T-helper 1 cell treated with Interleukin-12 subunit alpha and Interleukin-12 subunit beta and Interleukin-4 antibody, amounts not matched to agents 30 ng/mL and 1 ng/mL, for 36 hours (primary cell): ENCODE measurements at regions not wholly inside any gene's neighbourhood (a gene's known extent, or its start where the extent isn't known, plus 50 kb on each side); places are given as distances from the start of the nearest gene placed in this dataset.

Experiments used
- intact Hi-C: fragments of 100-400 bp; cut with micrococcal nuclease; formaldehyde crosslinking; loops from one replicate; pipeline ENCODE4 v1.15.1; 2024

GRCh38 chrY:15478348-15478963, 954.1 kb downstream of the NLGN4Y start:
- intact Hi-C loops: no loop called here

GRCh38 chrY:15500536-15500935, 976.2 kb downstream of the NLGN4Y start:
- intact Hi-C loops: no loop called here

DNA sequence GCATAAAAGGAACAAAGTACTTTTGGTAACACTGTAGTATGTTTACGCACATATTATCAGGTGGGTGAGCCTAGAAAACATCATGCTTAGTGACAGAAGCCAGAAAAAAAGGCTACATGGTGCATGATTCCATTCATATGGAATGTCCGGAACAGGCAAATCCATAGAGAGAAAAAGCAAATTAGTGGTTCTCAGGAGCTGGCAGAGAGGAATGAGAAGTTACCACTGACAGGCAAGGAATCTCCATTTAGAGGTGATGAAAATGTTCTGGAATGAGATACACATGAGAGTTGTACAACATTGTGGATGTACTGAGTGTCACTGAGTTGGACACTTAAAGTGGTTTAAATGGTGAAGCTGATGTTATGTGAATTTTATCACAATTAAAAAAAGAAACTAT, 976.9 kb downstream of the NLGN4Y start:
- intact Hi-C loops: no loop called here

DNA sequence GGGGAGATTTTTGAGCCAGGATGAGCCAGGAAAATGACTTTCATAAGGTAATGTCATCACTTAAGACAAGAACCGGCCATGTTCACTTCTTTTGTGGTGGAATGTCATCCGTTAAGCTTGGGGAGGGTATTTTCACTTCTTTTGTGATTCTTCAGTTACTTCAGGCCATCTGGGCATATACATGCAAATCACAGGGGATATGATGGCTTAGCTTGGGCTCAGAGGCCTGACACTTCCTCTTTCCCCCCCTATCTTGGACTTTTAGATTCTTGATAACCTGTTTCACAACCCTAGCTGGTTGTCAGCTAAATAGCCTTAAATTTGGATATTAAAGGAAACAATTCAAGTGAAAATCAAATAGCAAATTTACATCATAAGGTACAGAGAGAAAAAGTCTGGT, 986.0 kb downstream of the NLGN4Y start:
- intact Hi-C loops: no loop called here

GRCh38 chrY:15510984-15511650, 986.8 kb downstream of the NLGN4Y start:
- intact Hi-C loops: no loop called here

GRCh38 chrY:15535131-15535530, 1010.8 kb downstream of the NLGN4Y start:
- intact Hi-C loops: no loop called here

DNA sequence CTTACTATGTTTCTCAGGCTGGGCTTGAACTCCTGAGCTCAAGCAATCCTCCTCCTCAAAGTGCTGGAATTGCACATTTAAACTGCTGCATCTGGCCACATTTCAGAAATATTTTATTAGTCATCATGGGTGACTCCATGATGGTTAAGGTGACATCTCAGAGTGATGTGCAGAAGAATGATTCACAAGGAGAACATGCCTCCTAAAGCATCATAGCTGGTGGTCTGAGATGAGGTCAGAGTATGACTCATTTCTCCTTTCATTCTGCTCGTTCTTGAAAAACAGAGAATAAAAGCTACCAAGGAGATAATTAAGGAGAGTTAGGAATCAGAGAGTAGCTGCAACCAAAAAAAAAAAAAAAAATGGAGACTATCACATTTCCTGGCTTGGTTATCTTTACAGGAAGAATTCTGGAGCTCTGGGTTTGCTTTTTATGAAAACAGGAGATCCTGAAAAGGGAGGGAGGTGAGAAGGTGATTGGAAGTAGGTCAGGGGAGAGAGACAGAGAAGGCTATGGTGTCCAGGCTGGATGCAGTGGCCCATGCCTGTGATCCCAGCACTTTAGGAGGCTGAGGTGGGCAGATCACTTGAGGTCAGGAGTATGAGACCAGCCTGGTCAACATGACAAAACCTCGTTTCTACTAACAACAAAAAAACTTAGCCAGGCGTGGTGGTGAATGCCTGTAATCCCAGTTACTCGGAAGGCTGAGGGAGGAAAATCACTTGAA, 1011.6 kb downstream of the NLGN4Y start:
- intact Hi-C loops: no loop called here

DNA sequence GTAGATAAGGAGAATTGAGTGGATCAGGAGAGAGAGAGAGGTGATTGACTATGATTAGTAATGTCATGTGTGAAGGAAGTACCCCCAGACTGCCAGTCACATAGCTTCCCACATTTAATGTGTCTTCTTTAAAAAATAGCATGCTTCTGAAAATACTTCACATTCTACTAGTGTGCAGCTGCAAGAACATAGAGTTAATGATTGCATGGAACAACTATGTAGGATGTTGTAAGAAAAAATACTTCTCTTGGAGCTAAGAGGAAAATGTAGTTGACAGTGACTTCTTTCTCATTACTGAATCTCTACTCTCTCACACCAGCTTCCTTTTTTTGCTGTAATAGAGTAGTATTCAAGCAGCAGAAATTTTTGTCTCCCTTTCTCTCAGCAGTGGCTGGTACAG, 1016.2 kb downstream of the NLGN4Y start:
- intact Hi-C loops: no loop called here

DNA sequence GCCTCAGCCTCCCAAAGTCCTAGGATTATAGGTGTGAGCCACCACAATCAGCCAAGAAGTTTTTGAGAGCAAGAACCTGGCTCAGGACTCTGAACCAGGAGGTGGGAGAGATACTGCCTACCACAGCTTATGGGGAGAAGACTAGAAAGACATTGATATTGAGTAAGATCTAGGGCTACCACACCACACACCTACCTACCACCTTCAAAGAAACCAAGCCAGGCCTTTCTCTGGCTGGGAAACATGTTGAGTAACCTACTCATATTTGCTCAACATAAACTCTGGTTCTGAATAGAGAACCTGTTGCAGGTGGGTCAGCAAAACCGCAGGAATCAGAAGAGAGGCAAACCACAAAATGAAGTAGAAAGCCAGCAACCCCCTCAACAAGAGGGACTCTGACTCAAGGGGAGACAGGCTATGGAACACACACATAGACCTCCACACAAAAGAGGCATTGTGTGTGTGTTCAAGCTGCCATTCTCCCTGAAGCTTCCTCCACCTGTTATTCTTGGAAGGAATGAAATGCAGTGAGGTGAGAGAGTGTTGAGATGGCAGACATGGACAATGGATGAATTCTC, 1021.9 kb downstream of the NLGN4Y start:
- intact Hi-C loops: no loop called here

- intact Hi-C loops: no loop called here
Observed at GRCh38 chrY:15552074-15552473, 1027.7 kb downstream of the NLGN4Y start.

GRCh38 chrY:15554991-15555390, 1030.7 kb downstream of the NLGN4Y start:
- intact Hi-C loops: no loop called here

- intact Hi-C loops: no loop called here
Observed at GRCh38 chrY:15559169-15559568, 1034.8 kb downstream of the NLGN4Y start.

DNA sequence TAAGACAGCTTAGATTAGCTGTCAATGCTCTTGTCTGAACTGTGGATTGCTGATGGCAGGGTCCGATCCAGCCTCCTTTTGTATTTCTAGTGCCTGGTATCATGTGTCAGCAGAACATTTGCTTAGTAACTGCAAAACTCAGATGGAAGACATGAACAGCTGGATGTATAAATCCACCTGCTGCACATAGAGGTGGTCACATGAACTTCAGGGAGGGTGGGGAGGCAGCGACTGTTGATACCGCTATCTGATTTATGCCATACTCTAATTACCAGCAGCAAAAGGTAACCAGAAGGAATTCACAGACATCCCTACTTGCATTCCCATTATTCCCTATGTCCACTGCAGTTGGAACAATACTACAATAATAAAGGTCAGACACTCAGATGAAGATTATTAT, 1036.5 kb downstream of the NLGN4Y start:
- intact Hi-C loops: no loop called here

- intact Hi-C loops: no loop called here
Observed at GRCh38 chrY:15561501-15562289, 1037.4 kb downstream of the NLGN4Y start.

GRCh38 chrY:15577886-15578285, 1053.6 kb downstream of the NLGN4Y start:
- intact Hi-C loops: no loop called here

DNA sequence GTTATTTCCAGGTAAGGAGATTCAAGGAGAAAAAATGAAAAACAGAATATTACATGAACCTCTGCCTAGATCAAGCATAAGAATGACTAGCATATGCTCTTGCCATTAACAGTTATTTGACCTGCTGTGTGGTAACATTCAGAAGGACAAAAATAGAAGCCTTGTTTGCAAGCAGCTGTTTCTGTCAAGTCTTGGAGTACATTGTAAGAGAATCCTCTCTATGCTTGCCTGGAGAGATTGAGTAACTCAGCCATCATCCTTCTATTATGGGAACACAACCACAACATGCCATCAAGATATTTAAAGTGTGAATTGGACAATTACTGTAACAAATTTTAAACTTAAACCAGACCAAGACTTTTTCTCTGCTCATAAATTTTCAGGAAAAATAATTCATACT, 1054.4 kb downstream of the NLGN4Y start:
- intact Hi-C loops: no loop called here

DNA sequence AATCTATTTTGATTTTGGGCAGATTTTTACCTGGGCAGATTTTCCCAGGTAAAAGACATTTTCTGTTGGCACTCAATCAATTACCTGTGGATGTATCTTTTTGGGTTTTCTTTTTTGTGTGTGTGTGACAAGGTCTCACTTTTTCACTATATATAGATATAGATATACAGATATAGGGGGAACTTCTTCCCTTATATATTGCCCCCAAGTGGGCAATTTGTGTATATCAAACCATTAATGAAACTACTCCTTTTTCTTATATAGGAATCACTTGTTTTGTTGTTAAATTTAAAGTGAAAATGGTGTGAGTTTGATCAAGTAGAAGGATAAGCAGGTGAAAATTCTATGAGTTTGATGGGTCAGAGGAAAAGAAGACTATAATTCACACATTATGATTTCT, 1054.9 kb downstream of the NLGN4Y start:
- intact Hi-C loops: no loop called here

DNA sequence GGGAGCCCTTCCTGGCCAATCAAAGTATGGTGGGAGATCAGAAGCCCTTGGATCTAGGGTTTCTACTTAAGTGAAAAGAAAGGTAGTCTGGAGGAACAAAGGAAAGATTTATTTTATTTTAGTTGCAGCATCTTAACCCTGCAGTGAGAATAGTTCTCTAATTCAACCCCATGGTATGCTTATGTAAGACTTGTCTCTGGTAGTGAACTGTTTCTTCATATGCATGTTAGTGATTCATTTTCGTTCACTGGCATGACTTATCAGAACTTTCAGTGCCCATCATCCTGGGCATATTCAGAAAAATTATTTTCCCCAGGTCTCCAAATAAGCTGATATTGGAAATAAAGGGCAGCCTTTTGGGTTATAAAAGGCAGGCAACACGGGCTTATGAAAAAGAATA, 1058.8 kb downstream of the NLGN4Y start:
- intact Hi-C loops: no loop called here

- intact Hi-C loops: no loop called here
Observed at GRCh38 chrY:15592957-15593356, 1068.6 kb downstream of the NLGN4Y start.

DNA sequence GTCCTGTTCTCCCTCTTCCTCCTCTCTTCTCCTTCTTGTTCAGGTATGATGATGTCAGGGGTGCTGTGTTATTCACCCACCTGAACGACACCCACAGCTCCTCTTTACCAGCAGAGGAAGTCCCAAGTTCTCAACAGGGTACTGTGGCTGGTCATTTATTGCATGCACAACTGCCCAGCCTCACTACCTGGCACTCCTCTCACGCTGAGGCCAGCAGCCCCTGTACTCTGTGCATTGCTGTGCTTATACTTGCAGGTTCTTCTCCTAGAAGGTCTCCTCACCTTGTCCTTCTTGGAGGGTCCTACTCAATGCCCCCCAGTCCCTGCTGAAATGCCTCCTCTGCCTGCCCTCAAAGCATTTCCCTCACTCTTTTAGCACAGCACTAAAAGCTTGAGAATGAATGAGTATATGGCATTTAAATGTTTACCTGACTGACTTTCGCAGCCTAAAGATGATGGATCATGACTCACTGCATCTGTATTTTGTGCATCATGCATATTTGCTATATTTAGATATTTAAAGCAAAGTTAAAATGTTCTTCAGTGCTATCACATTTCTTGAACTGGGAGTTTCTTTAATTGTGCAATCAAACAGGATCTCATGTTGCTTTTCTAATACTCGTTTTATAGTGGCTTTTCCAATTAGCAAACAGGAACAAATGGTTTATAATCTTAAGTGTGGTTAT, 1069.3 kb downstream of the NLGN4Y start:
- intact Hi-C loops: no loop called here

- intact Hi-C loops: no loop called here
Observed at GRCh38 chrY:15594179-15594578, 1069.8 kb downstream of the NLGN4Y start.
